D341Med (cell line): ENCODE measurements at regions not wholly inside any gene's neighbourhood (a gene's known extent, or its start where the extent isn't known, plus 50 kb on each side); places are given as distances from the start of the nearest gene placed in this dataset.
"Not testable (repeated sequence)": the region's sequence is repeated elsewhere in the genome, so short reads cannot be mapped to it uniquely, and the experiment has no call there.

Experiments
- DNase-seq: peaks from one replicate; pipeline ENCODE4 v3.0.0; 2012; ENCODE audit warnings: low spot score

GRCh38 chr1:56118676-56119075 is 460.7 kb downstream of the PLPP3 start:
- DNase-seq, result not testable (repeated sequence)

GRCh38 chr1:56115701-56116100 is 463.7 kb downstream of the PLPP3 start:
- DNase-seq, result no peak

GRCh38 chr1:56113679-56114078 is 465.7 kb downstream of the PLPP3 start:
- DNase-seq, result no peak

GRCh38 chr1:56107275-56107638 is 472.1 kb downstream of the PLPP3 start:
- no peak for DNase-seq

GRCh38 chr1:56106531-56107274 is 472.7 kb downstream of the PLPP3 start:
- no peak for DNase-seq

- DNase-seq, result no peak
Observed at GRCh38 chr1:56105397-56105796, 474.0 kb downstream of the PLPP3 start.

GRCh38 chr1:56099766-56100265 is 479.5 kb downstream of the PLPP3 start:
- DNase-seq, result no peak

- no peak for DNase-seq
Observed at GRCh38 chr1:56098946-56099345, 480.4 kb downstream of the PLPP3 start.

GRCh38 chr1:56097713-56098112 is 481.6 kb downstream of the PLPP3 start:
- no peak for DNase-seq

GRCh38 chr1:56095696-56096665 is 483.4 kb downstream of the PLPP3 start:
- DNase-seq, result no peak

GRCh38 chr1:56094168-56094567 is 485.2 kb downstream of the PLPP3 start:
- no peak for DNase-seq

- DNase-seq, result no peak
Observed at GRCh38 chr1:56092684-56093570, 486.4 kb downstream of the PLPP3 start.

GRCh38 chr1:56089826-56090225 is 489.5 kb downstream of the PLPP3 start:
- not testable (repeated sequence) for DNase-seq

- no peak for DNase-seq
Observed at GRCh38 chr1:56084246-56084645, 495.1 kb downstream of the PLPP3 start.

- no peak for DNase-seq
Observed at GRCh38 chr1:56081736-56082135, 497.6 kb downstream of the PLPP3 start.

GRCh38 chr1:56081173-56081572 is 498.2 kb downstream of the PLPP3 start:
- DNase-seq, result no peak

- no peak for DNase-seq
Observed at GRCh38 chr1:56080123-56080522, 499.2 kb downstream of the PLPP3 start.

GRCh38 chr1:56079391-56079790 is 500.0 kb downstream of the PLPP3 start:
- no peak for DNase-seq

- no peak for DNase-seq
Observed at GRCh38 chr1:56077206-56077605, 502.2 kb downstream of the PLPP3 start.

- DNase-seq, result no peak
Observed at GRCh38 chr1:56074007-56074651, 505.2 kb downstream of the PLPP3 start.

- no peak for DNase-seq
Observed at GRCh38 chr1:56073614-56074006, 505.8 kb downstream of the PLPP3 start.
